Muscle of leg (tissue), 3 donors: ENCODE measurements at regions not wholly inside any gene's neighbourhood (a gene's known extent, or its start where the extent isn't known, plus 50 kb on each side); places are given as distances from the start of the nearest gene placed in this dataset.

ENCODE experiments used
- DNase-seq: peaks from one replicate; pipeline ENCODE4 v3.0.0; 2013
- H3K27ac ChIP-seq: one replicate; pipeline ENCODE4 v1.5.1; 2013; ENCODE audit warnings: mild to moderate bottlenecking, low read length, control low read depth
- H3K27me3 ChIP-seq: one replicate; pipeline ENCODE4 v1.6.1; 2013; ENCODE audit warnings: low read length; ENCODE audit not compliant: control insufficient read depth, insufficient read depth
- H3K36me3 ChIP-seq: one replicate; pipeline ENCODE4 v1.6.1; 2013; ENCODE audit warnings: low read length; ENCODE audit not compliant: control insufficient read depth, insufficient read depth
- H3K4me1 ChIP-seq: one replicate; pipeline ENCODE4 v1.6.1; 2013; ENCODE audit warnings: low read length; ENCODE audit not compliant: control insufficient read depth, insufficient read depth
- H3K4me3 ChIP-seq: one replicate; pipeline ENCODE4 v1.5.1; 2013; ENCODE audit warnings: low read length, control low read depth
- H3K9me3 ChIP-seq: replicated peaks from 2 replicates; pipeline ENCODE4 v1.6.1; 2013; ENCODE audit warnings: low read depth, low read length; ENCODE audit not compliant: control insufficient read depth
- WGBS: methylation state at CpG from one replicate; pipeline ENCODE4 v1.1.5; 2013; ENCODE audit warnings: missing lambda C conversion rate; ENCODE audit not compliant: insufficient coverage; 5-methylcytosine and 5-hydroxymethylcytosine counted together

GRCh38 chr13:78364711-78365110 lies 238.6 kb downstream of the POU4F1 start:
- no peak overlapping the region for H3K27ac ChIP-seq
- WGBS = 58% methylated on average over 2 of the region's 5 CpGs
- H3K4me1 ChIP-seq = no peaks in the 10 kb centered on the region
- H3K4me3 ChIP-seq = no peak overlapping the region
- H3K9me3 ChIP-seq = no peaks in the 10 kb centered on the region
- DNase-seq = peak; percentile 30
- no peaks in the 10 kb centered on the region for H3K27me3 ChIP-seq
- H3K36me3 ChIP-seq = no peaks in the 10 kb centered on the region

GRCh38 chr13:78341032-78341431 lies 262.3 kb downstream of the POU4F1 start:
- Histone ChIP-seq H3K4me1 (no peaks in the 10 kb centered on the region), H3K36me3 (no peaks in the 10 kb centered on the region), H3K9me3 (no peaks in the 10 kb centered on the region), H3K4me3 (no peak overlapping the region), H3K27ac (no peak overlapping the region), H3K27me3 (no peaks in the 10 kb centered on the region)
- 72% methylated on average over 2 of the region's 2 CpGs for WGBS
- DNase-seq = no peak

- H3K36me3 ChIP-seq = no peaks in the 10 kb centered on the region
- no CpG with 5 or more reads among the region's 2 CpGs for WGBS
- H3K9me3 ChIP-seq = no peaks in the 10 kb centered on the region
- H3K27ac ChIP-seq = no peak overlapping the region
- no peaks in the 10 kb centered on the region for H3K4me1 ChIP-seq
- no peak for DNase-seq
- no peak overlapping the region for H3K4me3 ChIP-seq
- H3K27me3 ChIP-seq = no peaks in the 10 kb centered on the region
These were observed 263.4 kb downstream of the POU4F1 start for GRCh38 chr13:78339927-78340326.

GRCh38 chr13:78334059-78334458 lies 269.3 kb downstream of the POU4F1 start:
- no peaks in the 10 kb centered on the region for H3K4me1 ChIP-seq
- no peak for DNase-seq
- no CpG with 5 or more reads among the region's 7 CpGs for WGBS
- no peak overlapping the region for H3K27ac ChIP-seq
- no peaks in the 10 kb centered on the region for H3K9me3 ChIP-seq
- H3K27me3 ChIP-seq = no peaks in the 10 kb centered on the region
- H3K36me3 ChIP-seq = no peaks in the 10 kb centered on the region
- no peak overlapping the region for H3K4me3 ChIP-seq

GRCh38 chr13:78326633-78327032 lies 276.7 kb downstream of the POU4F1 start:
- Histone ChIP-seq H3K4me3 (no peak overlapping the region), H3K27me3 (no peaks in the 10 kb centered on the region), H3K9me3 (no peaks in the 10 kb centered on the region), H3K4me1 (no peaks in the 10 kb centered on the region), H3K27ac (no peak overlapping the region), H3K36me3 (no peaks in the 10 kb centered on the region)
- peak; percentile 16 for DNase-seq
- WGBS = no CpG with 5 or more reads among the region's 1 CpG

- no CpG with 5 or more reads among the region's 1 CpG for WGBS
- DNase-seq = no peak
These were observed 277.8 kb downstream of the POU4F1 start for GRCh38 chr13:78325585-78325984.

GRCh38 chr13:78323848-78324247 lies 279.5 kb downstream of the POU4F1 start:
- no CpG with 5 or more reads among the region's 2 CpGs for WGBS
- H3K4me1 ChIP-seq = no peaks in the 10 kb centered on the region
- DNase-seq = no peak

More at GRCh38 chr13:78325585-78325984, 277.8 kb downstream of the POU4F1 start:
- Histone ChIP-seq H3K27ac (no peak overlapping the region), H3K4me1 (no peaks in the 10 kb centered on the region), H3K27me3 (no peaks in the 10 kb centered on the region), H3K4me3 (no peak overlapping the region), H3K36me3 (no peaks in the 10 kb centered on the region), H3K9me3 (no peaks in the 10 kb centered on the region)

GRCh38 chr13:78323040-78323439 lies 280.3 kb downstream of the POU4F1 start:
- H3K27me3 ChIP-seq = no peaks in the 10 kb centered on the region
- no peak for DNase-seq
- no peak overlapping the region for H3K4me3 ChIP-seq
- H3K36me3 ChIP-seq = no peaks in the 10 kb centered on the region
- H3K9me3 ChIP-seq = no peaks in the 10 kb centered on the region
- H3K4me1 ChIP-seq = no peaks in the 10 kb centered on the region
- H3K27ac ChIP-seq = no peak overlapping the region

More at GRCh38 chr13:78323848-78324247, 279.5 kb downstream of the POU4F1 start:
- Histone ChIP-seq H3K4me3 (no peak overlapping the region), H3K27me3 (no peaks in the 10 kb centered on the region), H3K36me3 (no peaks in the 10 kb centered on the region), H3K27ac (no peak overlapping the region), H3K9me3 (no peaks in the 10 kb centered on the region)

GRCh38 chr13:78319101-78319627 lies 284.2 kb downstream of the POU4F1 start:
- WGBS = no CpG with 5 or more reads among the region's 1 CpG
- no peaks in the 10 kb centered on the region for H3K36me3 ChIP-seq
- no peak for DNase-seq
- no peaks in the 10 kb centered on the region for H3K9me3 ChIP-seq
- no peaks in the 10 kb centered on the region for H3K27me3 ChIP-seq
- no peaks in the 10 kb centered on the region for H3K4me1 ChIP-seq
- no peak overlapping the region for H3K4me3 ChIP-seq
- no peak overlapping the region for H3K27ac ChIP-seq

GRCh38 chr13:78317030-78317429 lies 286.3 kb downstream of the POU4F1 start:
- no peaks in the 10 kb centered on the region for H3K36me3 ChIP-seq
- H3K9me3 ChIP-seq = no peaks in the 10 kb centered on the region
- peak; percentile 61 for DNase-seq
- H3K4me1 ChIP-seq = no peaks in the 10 kb centered on the region
- H3K27ac ChIP-seq = no peak overlapping the region
- H3K27me3 ChIP-seq = no peaks in the 10 kb centered on the region
- H3K4me3 ChIP-seq = no peak overlapping the region

GRCh38 chr13:78309497-78310180 lies 293.7 kb downstream of the POU4F1 start:
- Histone ChIP-seq H3K4me3 (no peak overlapping the region), H3K27ac (no peak overlapping the region), H3K4me1 (no peaks in the 10 kb centered on the region), H3K36me3 (no peaks in the 10 kb centered on the region), H3K9me3 (no peaks in the 10 kb centered on the region), H3K27me3 (no peaks in the 10 kb centered on the region)
- 87% methylated on average over 3 of the region's 4 CpGs for WGBS
- no peak for DNase-seq
